MM.1S (cell line): ENCODE measurements at regions not wholly inside any gene's neighbourhood (a gene's known extent, or its start where the extent isn't known, plus 50 kb on each side); places are given as distances from the start of the nearest gene placed in this dataset.

Source experiments
- EZH2 ChIP-seq: fragments of 300-600 bp; sonication (generic); optimal IDR thresholded peaks from 2 replicates; pipeline ENCODE3; 2017; ENCODE audit warnings: low read depth, mild to moderate bottlenecking, antibody characterized with exemption, low read length, mixed read lengths
- TF ChIP-seq, protein P1 (sequence below): fragments of 300-600 bp; sonication (generic); IDR thresholded peaks from 2 replicates; pipeline ENCODE4 v1.5.1; 2016; ENCODE audit warnings: antibody characterized with exemption, low read length, mixed read lengths

DNA sequence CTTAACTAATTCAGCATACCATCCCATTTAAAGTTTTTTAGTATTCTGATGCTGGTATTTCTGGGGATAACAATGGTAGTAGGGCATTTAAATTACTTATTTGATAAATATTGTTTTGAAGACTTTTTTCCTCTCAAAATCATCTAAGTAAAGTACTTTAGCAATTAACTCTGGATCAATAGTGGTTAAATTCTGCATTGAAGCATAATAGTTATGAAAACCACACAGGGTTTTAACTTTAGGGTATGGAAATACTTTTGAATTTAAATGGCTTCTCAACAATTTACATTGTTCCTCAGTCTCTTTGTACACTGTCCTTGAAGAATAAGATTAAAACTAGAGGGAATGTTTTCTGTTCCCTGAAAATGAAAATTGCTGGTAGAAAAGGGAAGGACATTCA lies 202.6 kb upstream of the STEAP4 start:
- no peak for TF ChIP-seq EZH2
- TF ChIP-seq, protein P1, sequence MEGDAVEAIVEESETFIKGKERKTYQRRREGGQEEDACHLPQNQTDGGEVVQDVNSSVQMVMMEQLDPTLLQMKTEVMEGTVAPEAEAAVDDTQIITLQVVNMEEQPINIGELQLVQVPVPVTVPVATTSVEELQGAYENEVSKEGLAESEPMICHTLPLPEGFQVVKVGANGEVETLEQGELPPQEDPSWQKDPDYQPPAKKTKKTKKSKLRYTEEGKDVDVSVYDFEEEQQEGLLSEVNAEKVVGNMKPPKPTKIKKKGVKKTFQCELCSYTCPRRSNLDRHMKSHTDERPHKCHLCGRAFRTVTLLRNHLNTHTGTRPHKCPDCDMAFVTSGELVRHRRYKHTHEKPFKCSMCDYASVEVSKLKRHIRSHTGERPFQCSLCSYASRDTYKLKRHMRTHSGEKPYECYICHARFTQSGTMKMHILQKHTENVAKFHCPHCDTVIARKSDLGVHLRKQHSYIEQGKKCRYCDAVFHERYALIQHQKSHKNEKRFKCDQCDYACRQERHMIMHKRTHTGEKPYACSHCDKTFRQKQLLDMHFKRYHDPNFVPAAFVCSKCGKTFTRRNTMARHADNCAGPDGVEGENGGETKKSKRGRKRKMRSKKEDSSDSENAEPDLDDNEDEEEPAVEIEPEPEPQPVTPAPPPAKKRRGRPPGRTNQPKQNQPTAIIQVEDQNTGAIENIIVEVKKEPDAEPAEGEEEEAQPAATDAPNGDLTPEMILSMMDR: no peak
